ENCODE measurements at regions not wholly inside any gene's neighbourhood (a gene's known extent, or its start where the extent isn't known, plus 50 kb on each side); places are given as distances from the start of the nearest gene placed in this dataset.

DNA sequence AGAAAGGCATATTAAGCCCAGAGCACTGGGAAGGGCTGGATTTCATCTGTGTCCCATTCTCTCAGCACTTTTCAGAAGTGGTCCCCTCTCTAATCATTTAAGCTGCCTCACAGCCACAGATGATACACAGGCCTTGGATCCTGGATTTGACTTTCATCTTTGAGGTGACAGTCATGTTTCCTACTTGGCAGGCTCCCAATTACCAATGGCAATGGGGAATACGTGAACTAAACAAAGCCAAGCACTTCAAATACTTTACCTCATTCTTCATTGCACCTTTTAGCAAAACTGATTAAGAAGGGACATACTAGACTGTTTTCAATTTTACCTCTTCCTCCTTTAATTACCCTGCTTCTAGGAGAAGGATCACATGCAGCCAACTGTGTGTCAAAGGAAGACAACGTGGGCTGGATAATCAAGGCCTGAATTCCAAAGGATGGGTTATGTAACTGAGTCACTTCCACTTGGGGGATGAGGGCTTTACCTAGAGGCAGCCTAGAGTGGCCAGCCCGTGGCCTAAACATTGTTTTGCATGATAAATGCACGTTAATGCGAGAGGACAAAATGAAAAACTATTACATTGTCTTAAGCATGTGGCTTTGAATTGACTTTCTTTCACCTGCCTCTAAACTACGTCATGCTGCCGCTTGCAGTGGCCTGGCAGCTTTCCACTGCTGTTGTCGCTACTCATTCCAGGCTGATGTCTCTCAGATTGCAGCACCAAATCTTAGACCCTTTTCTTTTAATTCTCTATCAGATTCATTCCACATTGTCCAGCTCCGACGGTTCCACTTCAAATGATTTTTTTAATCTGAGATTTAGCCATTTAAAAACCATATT, 95.0 kb downstream of the KCTD12 start:
- TF ChIP-seq CTCF (IDR thresholded peaks at IDR 0.05; ENCODE audit: low read depth, low read length), result no peak
- TF ChIP-seq POLR2A (IDR thresholded peaks at IDR 0.05; ENCODE audit: extremely low read depth, insufficient read length), result no peak
